ENCODE measurements at regions not wholly inside any gene's neighbourhood (a gene's known extent, or its start where the extent isn't known, plus 50 kb on each side); places are given as distances from the start of the nearest gene placed in this dataset.

GRCh38 chr4:188876881-188877280 lies 737.6 kb downstream of the TRIML1 start:
- TF ChIP-seq, protein P1, sequence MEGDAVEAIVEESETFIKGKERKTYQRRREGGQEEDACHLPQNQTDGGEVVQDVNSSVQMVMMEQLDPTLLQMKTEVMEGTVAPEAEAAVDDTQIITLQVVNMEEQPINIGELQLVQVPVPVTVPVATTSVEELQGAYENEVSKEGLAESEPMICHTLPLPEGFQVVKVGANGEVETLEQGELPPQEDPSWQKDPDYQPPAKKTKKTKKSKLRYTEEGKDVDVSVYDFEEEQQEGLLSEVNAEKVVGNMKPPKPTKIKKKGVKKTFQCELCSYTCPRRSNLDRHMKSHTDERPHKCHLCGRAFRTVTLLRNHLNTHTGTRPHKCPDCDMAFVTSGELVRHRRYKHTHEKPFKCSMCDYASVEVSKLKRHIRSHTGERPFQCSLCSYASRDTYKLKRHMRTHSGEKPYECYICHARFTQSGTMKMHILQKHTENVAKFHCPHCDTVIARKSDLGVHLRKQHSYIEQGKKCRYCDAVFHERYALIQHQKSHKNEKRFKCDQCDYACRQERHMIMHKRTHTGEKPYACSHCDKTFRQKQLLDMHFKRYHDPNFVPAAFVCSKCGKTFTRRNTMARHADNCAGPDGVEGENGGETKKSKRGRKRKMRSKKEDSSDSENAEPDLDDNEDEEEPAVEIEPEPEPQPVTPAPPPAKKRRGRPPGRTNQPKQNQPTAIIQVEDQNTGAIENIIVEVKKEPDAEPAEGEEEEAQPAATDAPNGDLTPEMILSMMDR (IDR thresholded peaks at IDR 0.05), result no peak
- TF ChIP-seq POLR2A (IDR thresholded peaks at IDR 0.05) (no peak), EP300 (IDR thresholded peaks at IDR 0.05) (no peak), POLR2AphosphoS5 (IDR thresholded peaks at IDR 0.05) (no peak)
